LNCaP clone FGC (cell line): ENCODE measurements at regions not wholly inside any gene's neighbourhood (a gene's known extent, or its start where the extent isn't known, plus 50 kb on each side); places are given as distances from the start of the nearest gene placed in this dataset.

Experiments used
- DNase-seq: peaks from one replicate; pipeline ENCODE4 v3.0.0-alpha.2; 2011; ENCODE audit warnings: low read depth
- H3K4me3 ChIP-seq: 2 replicates; pipeline ENCODE4 v1.5.1; 2011; ENCODE audit warnings: mild to moderate bottlenecking, low read depth, low read length, control low read depth
- TF ChIP-seq, protein P1 (sequence below): IDR thresholded peaks from 2 replicates; pipeline ENCODE4 v1.5.1; 2012; ENCODE audit warnings: mild to moderate bottlenecking; ENCODE audit not compliant: control insufficient read depth, insufficient read depth; ENCODE audit errors: extremely low read depth

DNA sequence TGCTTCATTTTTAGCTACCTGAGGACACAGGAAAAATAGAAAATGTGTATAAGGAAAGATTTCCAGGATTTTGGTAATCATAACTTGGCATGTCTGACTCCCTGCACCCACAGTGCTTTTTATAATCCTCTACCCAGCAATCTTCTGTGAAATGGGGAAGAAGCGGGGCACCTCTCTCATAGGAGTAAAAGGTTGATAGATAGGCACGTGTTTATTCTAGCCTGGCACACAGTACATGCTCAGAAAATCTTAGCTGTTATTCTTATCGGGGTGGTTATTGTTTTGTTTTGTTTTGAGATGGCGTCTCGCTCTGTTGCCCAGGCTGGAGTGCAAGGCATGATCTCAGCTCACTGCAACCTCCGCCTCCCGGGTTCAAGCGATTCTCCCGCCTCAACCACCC is 87.7 kb upstream of the SALL4 start:
- DNase-seq, result no peak
- H3K4me3 ChIP-seq, result no peak overlapping the region
- TF ChIP-seq, protein P1, sequence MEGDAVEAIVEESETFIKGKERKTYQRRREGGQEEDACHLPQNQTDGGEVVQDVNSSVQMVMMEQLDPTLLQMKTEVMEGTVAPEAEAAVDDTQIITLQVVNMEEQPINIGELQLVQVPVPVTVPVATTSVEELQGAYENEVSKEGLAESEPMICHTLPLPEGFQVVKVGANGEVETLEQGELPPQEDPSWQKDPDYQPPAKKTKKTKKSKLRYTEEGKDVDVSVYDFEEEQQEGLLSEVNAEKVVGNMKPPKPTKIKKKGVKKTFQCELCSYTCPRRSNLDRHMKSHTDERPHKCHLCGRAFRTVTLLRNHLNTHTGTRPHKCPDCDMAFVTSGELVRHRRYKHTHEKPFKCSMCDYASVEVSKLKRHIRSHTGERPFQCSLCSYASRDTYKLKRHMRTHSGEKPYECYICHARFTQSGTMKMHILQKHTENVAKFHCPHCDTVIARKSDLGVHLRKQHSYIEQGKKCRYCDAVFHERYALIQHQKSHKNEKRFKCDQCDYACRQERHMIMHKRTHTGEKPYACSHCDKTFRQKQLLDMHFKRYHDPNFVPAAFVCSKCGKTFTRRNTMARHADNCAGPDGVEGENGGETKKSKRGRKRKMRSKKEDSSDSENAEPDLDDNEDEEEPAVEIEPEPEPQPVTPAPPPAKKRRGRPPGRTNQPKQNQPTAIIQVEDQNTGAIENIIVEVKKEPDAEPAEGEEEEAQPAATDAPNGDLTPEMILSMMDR, result no peak

GRCh38 chr20:51889466-51889865 is 87.1 kb upstream of the SALL4 start:
- TF ChIP-seq, protein P1, result no peak

DNA sequence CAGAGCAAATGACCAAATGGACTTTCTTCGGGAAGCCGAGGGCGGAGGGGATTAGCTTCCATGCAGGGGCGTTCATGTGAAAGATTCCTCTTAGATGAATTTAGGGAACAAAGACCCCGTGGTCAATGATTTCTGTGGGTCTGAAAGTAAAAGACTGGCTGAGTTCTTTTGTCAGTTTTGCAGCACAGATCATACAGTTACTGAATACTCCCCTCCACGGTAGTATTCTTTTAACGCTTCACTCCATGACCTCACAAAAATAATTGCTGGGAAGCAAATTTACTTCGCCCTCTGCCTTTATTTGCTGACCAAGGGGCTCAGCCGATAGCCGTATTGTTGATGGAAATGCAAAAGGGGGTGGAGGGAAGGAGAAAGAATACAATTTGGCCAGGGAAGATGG is 86.0 kb upstream of the SALL4 start:
- H3K4me3 ChIP-seq, result no peak overlapping the region
- no peak for DNase-seq
- TF ChIP-seq, protein P1, result no peak

More at GRCh38 chr20:51889466-51889865, 87.1 kb upstream of the SALL4 start:
- H3K4me3 ChIP-seq, result no peak overlapping the region
- no peak for DNase-seq

DNA sequence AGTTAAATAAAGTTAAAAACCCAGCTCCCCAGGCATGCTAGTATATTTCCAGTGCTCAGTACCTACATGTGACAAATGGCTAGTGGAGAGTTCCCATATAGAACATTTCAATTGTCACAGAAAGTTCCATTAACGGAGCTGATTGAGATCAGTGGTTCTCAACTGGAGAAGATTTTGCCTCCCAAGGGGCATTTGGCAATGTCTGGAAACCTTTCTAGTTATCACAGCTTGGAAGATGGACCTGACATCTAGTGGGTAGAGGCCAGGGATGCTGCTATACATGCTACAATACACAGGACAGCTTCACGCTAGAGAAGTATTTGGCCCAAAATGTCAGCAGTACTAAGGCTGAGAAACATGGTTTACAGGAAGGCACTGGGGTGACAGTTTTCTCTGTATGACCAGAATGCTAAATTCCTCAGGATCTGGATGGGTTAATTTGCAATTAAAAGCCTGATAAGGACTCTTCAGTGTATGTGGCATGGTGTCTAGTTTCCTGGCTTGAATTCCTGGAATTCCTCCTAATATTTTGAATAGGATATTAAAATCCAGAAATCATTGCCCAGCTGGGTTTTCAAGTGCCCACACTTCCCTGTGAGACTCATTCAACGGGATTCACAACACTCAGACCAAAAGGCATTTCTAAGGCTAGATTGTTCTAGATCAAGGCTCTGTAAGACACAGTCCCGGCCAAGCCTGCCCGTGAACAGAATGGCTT is 84.7 kb upstream of the SALL4 start:
- H3K4me3 ChIP-seq, result no peak overlapping the region
- no peak for DNase-seq
- TF ChIP-seq, protein P1, result no peak

GRCh38 chr20:51886341-51886740 is 84.0 kb upstream of the SALL4 start:
- TF ChIP-seq, protein P1, result no peak
- no peak for DNase-seq
- H3K4me3 ChIP-seq, result no peak overlapping the region

- TF ChIP-seq, protein P1, result no peak
- no peak for DNase-seq
- H3K4me3 ChIP-seq, result no peak overlapping the region
Observed at GRCh38 chr20:51884561-51884960, 82.2 kb upstream of the SALL4 start.

- no peak for DNase-seq
- TF ChIP-seq, protein P1, result no peak
- H3K4me3 ChIP-seq, result no peak overlapping the region
Observed at GRCh38 chr20:51880188-51880587, 77.9 kb upstream of the SALL4 start.
